ENCODE measurements at regions not wholly inside any gene's neighbourhood (a gene's known extent, or its start where the extent isn't known, plus 50 kb on each side); places are given as distances from the start of the nearest gene placed in this dataset.
A peak's percentile ranks its signal among the peaks of the same experiment; 100 is the strongest.

GRCh38 chr4:185071236-185071811 is 53.0 kb downstream of the HELT start:
- no peak for DNase-seq

- no peak for DNase-seq
Observed at GRCh38 chr4:185079271-185079905, 61.1 kb downstream of the HELT start.

GRCh38 chr4:185080545-185080944 is 62.3 kb downstream of the HELT start:
- no peak for DNase-seq

- no peak for DNase-seq
Observed at GRCh38 chr4:185082561-185082960, 60.5 kb upstream of the SLC25A4 start.

- DNase-seq: peak; percentile 55
Observed at GRCh38 chr4:185086053-185086452, 57.0 kb upstream of the SLC25A4 start.

GRCh38 chr4:185088899-185089298 is 54.2 kb upstream of the SLC25A4 start:
- DNase-seq: no peak

GRCh38 chr4:185090592-185090991 is 52.5 kb upstream of the SLC25A4 start:
- no peak for DNase-seq

GRCh38 chr4:185092535-185093197 is 50.4 kb upstream of the SLC25A4 start:
- DNase-seq: no peak

All from islet precursor cell (in vitro differentiated cells).